ENCODE measurements at regions not wholly inside any gene's neighbourhood (a gene's known extent, or its start where the extent isn't known, plus 50 kb on each side); places are given as distances from the start of the nearest gene placed in this dataset.

DNA sequence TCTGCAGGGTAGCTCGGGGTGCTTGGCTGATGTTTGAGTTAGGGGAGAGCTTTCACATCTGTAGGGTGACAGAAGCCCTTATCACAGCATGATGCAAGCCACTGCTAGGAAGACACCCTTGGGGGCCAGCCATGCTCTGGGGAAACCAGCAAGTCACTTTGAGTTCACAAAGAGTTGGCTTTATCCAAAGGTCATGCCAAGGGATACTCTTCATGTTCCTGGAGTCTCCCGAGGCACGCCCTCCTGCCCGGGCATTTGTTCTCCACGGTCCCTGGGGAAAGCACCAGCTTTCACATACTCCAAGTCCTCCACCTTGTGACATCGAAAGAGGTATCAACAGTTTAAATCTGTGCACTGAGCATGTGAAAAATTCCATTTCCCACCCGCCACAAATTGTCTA lies 227.7 kb downstream of the VAPA start:
- no peak for TF ChIP-seq CTCF (conservative IDR thresholded peaks at IDR 0.05; ENCODE audit: low read depth in 2 of 2)
- TF ChIP-seq POLR2AphosphoS5 (IDR thresholded peaks at IDR 0.05; ENCODE audit: low read depth), result no peak
- TF ChIP-seq CREB1 (CRISPR knock-in tag; IDR thresholded peaks at IDR 0.05; ENCODE audit: low read depth), result no peak
